Testis (tissue), 2 donors: ENCODE measurements at regions not wholly inside any gene's neighbourhood (a gene's known extent, or its start where the extent isn't known, plus 50 kb on each side); places are given as distances from the start of the nearest gene placed in this dataset.

Experiments used
- CTCF ChIP-seq, 3 experiments: fragments of 450-650 bp in 2 of 3; fragments of 200-600 bp in 1 of 3; sonication (generic) in 1 of 3; IDR thresholded peaks; one replicate each; pipeline ENCODE4 v1.5.1; 2016 to 2019; ENCODE audit warnings: antibody characterized with exemption in 3 of 3, mild to moderate bottlenecking in 2 of 3, moderate library complexity in 1 of 3
- POLR2A ChIP-seq: fragments of 450-650 bp; IDR thresholded peaks from one replicate; pipeline ENCODE4 v1.6.1; 2017; ENCODE audit warnings: antibody characterized with exemption, mild to moderate bottlenecking, moderate library complexity

GRCh38 chrX:10819973-10820372, 199.6 kb upstream of the MID1 start:
- no peak for TF ChIP-seq CTCF (IDR thresholded peaks at IDR 0.05)
- no peak for TF ChIP-seq POLR2A
